ENCODE measurements at regions not wholly inside any gene's neighbourhood (a gene's known extent, or its start where the extent isn't known, plus 50 kb on each side); places are given as distances from the start of the nearest gene placed in this dataset.

DNA sequence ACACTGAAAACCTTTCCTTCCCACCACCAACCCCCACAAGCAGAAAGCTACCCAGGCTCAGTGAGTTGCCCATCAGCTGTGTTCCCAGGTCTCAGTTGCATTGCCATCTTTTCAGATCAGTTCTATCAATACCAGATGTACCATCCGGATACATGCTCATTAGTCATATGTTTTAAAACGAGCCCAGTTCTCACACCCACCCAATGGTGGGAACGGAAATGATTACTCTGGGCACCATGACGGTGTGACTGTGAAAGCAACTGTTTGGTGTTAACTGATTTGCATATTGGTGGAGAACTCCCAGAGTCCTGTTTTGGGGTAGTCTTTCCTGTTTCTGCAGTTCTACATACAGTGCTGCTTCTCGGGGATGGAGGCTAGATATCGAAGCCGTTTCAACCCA, 212.3 kb downstream of the TRIM36 start (continued):
- TF ChIP-seq, protein P1, sequence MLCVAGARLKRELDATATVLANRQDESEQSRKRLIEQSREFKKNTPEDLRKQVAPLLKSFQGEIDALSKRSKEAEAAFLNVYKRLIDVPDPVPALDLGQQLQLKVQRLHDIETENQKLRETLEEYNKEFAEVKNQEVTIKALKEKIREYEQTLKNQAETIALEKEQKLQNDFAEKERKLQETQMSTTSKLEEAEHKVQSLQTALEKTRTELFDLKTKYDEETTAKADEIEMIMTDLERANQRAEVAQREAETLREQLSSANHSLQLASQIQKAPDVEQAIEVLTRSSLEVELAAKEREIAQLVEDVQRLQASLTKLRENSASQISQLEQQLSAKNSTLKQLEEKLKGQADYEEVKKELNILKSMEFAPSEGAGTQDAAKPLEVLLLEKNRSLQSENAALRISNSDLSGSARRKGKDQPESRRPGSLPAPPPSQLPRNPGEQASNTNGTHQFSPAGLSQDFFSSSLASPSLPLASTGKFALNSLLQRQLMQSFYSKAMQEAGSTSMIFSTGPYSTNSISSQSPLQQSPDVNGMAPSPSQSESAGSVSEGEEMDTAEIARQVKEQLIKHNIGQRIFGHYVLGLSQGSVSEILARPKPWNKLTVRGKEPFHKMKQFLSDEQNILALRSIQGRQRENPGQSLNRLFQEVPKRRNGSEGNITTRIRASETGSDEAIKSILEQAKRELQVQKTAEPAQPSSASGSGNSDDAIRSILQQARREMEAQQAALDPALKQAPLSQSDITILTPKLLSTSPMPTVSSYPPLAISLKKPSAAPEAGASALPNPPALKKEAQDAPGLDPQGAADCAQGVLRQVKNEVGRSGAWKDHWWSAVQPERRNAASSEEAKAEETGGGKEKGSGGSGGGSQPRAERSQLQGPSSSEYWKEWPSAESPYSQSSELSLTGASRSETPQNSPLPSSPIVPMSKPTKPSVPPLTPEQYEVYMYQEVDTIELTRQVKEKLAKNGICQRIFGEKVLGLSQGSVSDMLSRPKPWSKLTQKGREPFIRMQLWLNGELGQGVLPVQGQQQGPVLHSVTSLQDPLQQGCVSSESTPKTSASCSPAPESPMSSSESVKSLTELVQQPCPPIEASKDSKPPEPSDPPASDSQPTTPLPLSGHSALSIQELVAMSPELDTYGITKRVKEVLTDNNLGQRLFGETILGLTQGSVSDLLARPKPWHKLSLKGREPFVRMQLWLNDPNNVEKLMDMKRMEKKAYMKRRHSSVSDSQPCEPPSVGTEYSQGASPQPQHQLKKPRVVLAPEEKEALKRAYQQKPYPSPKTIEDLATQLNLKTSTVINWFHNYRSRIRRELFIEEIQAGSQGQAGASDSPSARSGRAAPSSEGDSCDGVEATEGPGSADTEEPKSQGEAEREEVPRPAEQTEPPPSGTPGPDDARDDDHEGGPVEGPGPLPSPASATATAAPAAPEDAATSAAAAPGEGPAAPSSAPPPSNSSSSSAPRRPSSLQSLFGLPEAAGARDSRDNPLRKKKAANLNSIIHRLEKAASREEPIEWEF (IDR thresholded peaks at IDR 0.05; ENCODE audit: insufficient replicate concordance, low read depth, low read length), result no peak
- TF ChIP-seq CREM (IDR thresholded peaks at IDR 0.05; ENCODE audit: low read depth) (no peak), EED (IDR thresholded peaks at IDR 0.05; ENCODE audit: low read depth) (no peak), TCF12 (IDR thresholded peaks at IDR 0.05; ENCODE audit: low read depth, low read length) (0 out of 2 replicates have a peak, but pooled peaks have one; percentile 7), POLR2AphosphoS2 (IDR thresholded peaks at IDR 0.05; ENCODE audit: low read depth, low read length) (no peak), NRF1 (conservative IDR thresholded peaks at IDR 0.05; ENCODE audit: low read depth, low read length) (no peak), RB1 (IDR thresholded peaks at IDR 0.05; ENCODE audit: borderline replicate concordance) (no peak), MTA2 (IDR thresholded peaks at IDR 0.05; ENCODE audit: low read depth) (peak; percentile 53; the same call in 1 of the 2 replicates), NFYB (IDR thresholded peaks at IDR 0.05; ENCODE audit: insufficient read depth, low read depth, low read length) (no peak), BCL11A (IDR thresholded peaks at IDR 0.05; ENCODE audit: low read depth, low read length) (no peak; the same call in 1 of the 2 replicates)
- TF ChIP-seq, protein P2, sequence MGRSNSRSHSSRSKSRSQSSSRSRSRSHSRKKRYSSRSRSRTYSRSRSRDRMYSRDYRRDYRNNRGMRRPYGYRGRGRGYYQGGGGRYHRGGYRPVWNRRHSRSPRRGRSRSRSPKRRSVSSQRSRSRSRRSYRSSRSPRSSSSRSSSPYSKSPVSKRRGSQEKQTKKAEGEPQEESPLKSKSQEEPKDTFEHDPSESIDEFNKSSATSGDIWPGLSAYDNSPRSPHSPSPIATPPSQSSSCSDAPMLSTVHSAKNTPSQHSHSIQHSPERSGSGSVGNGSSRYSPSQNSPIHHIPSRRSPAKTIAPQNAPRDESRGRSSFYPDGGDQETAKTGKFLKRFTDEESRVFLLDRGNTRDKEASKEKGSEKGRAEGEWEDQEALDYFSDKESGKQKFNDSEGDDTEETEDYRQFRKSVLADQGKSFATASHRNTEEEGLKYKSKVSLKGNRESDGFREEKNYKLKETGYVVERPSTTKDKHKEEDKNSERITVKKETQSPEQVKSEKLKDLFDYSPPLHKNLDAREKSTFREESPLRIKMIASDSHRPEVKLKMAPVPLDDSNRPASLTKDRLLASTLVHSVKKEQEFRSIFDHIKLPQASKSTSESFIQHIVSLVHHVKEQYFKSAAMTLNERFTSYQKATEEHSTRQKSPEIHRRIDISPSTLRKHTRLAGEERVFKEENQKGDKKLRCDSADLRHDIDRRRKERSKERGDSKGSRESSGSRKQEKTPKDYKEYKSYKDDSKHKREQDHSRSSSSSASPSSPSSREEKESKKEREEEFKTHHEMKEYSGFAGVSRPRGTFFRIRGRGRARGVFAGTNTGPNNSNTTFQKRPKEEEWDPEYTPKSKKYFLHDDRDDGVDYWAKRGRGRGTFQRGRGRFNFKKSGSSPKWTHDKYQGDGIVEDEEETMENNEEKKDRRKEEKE (IDR thresholded peaks at IDR 0.05), result no peak
- TF ChIP-seq, protein P3, sequence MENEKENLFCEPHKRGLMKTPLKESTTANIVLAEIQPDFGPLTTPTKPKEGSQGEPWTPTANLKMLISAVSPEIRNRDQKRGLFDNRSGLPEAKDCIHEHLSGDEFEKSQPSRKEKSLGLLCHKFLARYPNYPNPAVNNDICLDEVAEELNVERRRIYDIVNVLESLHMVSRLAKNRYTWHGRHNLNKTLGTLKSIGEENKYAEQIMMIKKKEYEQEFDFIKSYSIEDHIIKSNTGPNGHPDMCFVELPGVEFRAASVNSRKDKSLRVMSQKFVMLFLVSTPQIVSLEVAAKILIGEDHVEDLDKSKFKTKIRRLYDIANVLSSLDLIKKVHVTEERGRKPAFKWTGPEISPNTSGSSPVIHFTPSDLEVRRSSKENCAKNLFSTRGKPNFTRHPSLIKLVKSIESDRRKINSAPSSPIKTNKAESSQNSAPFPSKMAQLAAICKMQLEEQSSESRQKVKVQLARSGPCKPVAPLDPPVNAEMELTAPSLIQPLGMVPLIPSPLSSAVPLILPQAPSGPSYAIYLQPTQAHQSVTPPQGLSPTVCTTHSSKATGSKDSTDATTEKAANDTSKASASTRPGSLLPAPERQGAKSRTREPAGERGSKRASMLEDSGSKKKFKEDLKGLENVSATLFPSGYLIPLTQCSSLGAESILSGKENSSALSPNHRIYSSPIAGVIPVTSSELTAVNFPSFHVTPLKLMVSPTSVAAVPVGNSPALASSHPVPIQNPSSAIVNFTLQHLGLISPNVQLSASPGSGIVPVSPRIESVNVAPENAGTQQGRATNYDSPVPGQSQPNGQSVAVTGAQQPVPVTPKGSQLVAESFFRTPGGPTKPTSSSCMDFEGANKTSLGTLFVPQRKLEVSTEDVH (IDR thresholded peaks at IDR 0.05; ENCODE audit: low read depth, partially characterized antibody), result no peak
